ENCODE measurements at regions not wholly inside any gene's neighbourhood (a gene's known extent, or its start where the extent isn't known, plus 50 kb on each side); places are given as distances from the start of the nearest gene placed in this dataset.

DNA sequence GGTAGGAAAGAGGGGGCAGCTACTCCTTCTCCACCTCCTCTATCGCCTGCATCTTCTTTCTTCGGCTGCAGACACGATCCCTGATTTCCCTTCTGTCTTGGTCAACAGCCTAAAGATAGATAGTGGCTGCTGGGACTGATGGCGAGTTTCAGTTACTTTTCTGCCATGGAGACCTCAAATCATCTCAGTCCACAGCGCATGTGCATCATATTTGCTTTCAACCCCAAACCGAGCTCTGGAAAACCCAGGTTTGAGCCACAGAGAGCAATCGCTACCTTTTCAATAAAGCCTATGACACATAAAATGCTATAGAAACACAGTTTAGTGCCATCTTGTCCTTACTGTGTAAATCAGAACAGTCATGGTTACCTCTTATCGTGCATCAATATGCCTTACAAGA lies 142.9 kb upstream of the IRF2BP2 start:
- DNase-seq (ENCODE audit: low read depth): no peak
- ChIA-PET POLR2A (no interaction called here), CTCF (no interaction called here)
- Histone ChIP-seq H3K4me3 (ENCODE audit: low read depth, low read length) (no peak overlapping the region), H3K27me3 (ENCODE audit: control insufficient read depth, insufficient read depth, low read length) (no peaks in the 10 kb centered on the region), H3K36me3 (ENCODE audit: control insufficient read depth, insufficient read depth, low read length) (no peaks in the 10 kb centered on the region)
- TF ChIP-seq CTCF (IDR thresholded peaks at IDR 0.05; ENCODE audit: insufficient read depth, low read depth, low read length): no peak

- POLR2A ChIA-PET: no interaction called here
- DNase-seq (ENCODE audit: low read depth): no peak
- H3K4me3 ChIP-seq (ENCODE audit: low read depth, low read length): no peak overlapping the region
- H3K36me3 ChIP-seq (ENCODE audit: control insufficient read depth, insufficient read depth, low read length): no peaks in the 10 kb centered on the region
- TF ChIP-seq CTCF (IDR thresholded peaks at IDR 0.05; ENCODE audit: insufficient read depth, low read depth, low read length): no peak
- H3K27me3 ChIP-seq (ENCODE audit: control insufficient read depth, insufficient read depth, low read length): no peaks in the 10 kb centered on the region
- CTCF ChIA-PET: no interaction called here
Observed at GRCh38 chr1:234751678-234752077, 141.7 kb upstream of the IRF2BP2 start.

GRCh38 chr1:234750922-234751627 lies 141.1 kb upstream of the IRF2BP2 start:
- ChIA-PET POLR2A (no interaction called here), CTCF (no interaction called here)
- H3K36me3 ChIP-seq (ENCODE audit: control insufficient read depth, insufficient read depth, low read length): no peaks in the 10 kb centered on the region
- no peak overlapping the region for H3K4me3 ChIP-seq (ENCODE audit: low read depth, low read length)
- DNase-seq (ENCODE audit: low read depth): no peak
- no peak for TF ChIP-seq CTCF (IDR thresholded peaks at IDR 0.05; ENCODE audit: insufficient read depth, low read depth, low read length)
- no peaks in the 10 kb centered on the region for H3K27me3 ChIP-seq (ENCODE audit: control insufficient read depth, insufficient read depth, low read length)

DNA sequence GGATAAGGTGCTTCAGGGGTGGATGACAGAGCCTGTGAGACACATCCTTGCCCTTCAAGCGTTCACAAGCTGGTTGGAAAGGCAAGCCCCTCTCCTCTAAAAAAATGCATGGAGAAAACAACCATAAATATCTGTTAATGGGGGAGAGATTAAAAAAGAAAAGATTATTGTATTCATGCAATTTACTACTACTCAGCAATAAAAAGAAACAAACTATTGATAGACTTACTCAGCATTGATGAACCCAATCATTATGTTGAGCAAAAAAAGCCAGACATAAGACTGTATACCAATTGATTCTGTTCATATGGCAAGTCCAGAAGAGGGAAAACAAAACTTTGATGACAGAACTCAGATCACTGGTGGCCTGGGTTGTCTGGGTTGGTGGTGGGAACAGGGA lies 138.7 kb upstream of the IRF2BP2 start:
- Histone ChIP-seq H3K36me3 (ENCODE audit: control insufficient read depth, insufficient read depth, low read length) (no peaks in the 10 kb centered on the region), H3K27me3 (ENCODE audit: control insufficient read depth, insufficient read depth, low read length) (no peaks in the 10 kb centered on the region), H3K4me3 (ENCODE audit: low read depth, low read length) (no peak overlapping the region)
- ChIA-PET POLR2A (no interaction called here), CTCF (interaction anchor here (1.0 kb wide), 1 partner anchor 18 kb away, joined by 3 read pairs; no protein-coding TSS in a partner anchor)
- no peak for TF ChIP-seq CTCF (IDR thresholded peaks at IDR 0.05; ENCODE audit: insufficient read depth, low read depth, low read length)
- DNase-seq (ENCODE audit: low read depth): no peak

DNA sequence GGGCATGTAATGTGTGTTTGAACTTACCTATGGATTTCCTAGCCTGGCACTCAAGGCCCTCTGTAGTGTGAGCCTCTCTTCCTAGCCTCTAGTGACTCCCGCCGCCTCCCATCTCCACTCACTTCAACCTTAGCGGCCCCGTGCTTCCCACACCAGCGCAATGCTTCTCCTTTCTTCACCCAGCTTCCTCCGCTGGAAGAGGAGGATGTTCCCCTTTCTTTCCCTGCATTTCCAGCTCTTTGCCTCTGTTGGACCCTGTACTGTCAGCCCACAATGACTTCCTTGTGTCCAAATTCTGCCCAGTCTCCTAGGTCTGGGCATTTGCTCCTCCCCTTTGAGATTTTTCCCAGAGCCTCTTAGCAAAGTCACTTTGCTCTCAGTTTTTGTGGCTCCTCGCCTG lies 138.1 kb upstream of the IRF2BP2 start:
- POLR2A ChIA-PET: no interaction called here
- CTCF ChIA-PET: interaction anchor here (1.0 kb wide), 1 partner anchor 17 kb away, joined by 3 read pairs; no protein-coding TSS in a partner anchor
- Histone ChIP-seq H3K27me3 (ENCODE audit: control insufficient read depth, insufficient read depth, low read length) (no peaks in the 10 kb centered on the region), H3K4me3 (ENCODE audit: low read depth, low read length) (no peak overlapping the region), H3K36me3 (ENCODE audit: control insufficient read depth, insufficient read depth, low read length) (no peaks in the 10 kb centered on the region)
- no peak for DNase-seq (ENCODE audit: low read depth)
- TF ChIP-seq CTCF (IDR thresholded peaks at IDR 0.05; ENCODE audit: insufficient read depth, low read depth, low read length): no peak

All from BJ (cell line).